Suprapubic skin (tissue), 3 donors: ENCODE measurements at regions not wholly inside any gene's neighbourhood (a gene's known extent, or its start where the extent isn't known, plus 50 kb on each side); places are given as distances from the start of the nearest gene placed in this dataset.

ENCODE experiments used
- POLR2AphosphoS5 ChIP-seq, 3 donors: sonication (generic); formaldehyde crosslinking; IDR thresholded peaks; one replicate each; pipeline ENCODE4 v1.6.1; 2017; ENCODE audit warnings: antibody characterized with exemption in 3 of 3
- TF ChIP-seq, protein P1 (sequence below), 2 donors: fragments of 200-600 bp in 1 of 2; fragments of 450-650 bp in 1 of 2; sonication (generic) in 1 of 2; IDR thresholded peaks; one replicate each; pipeline ENCODE4 v1.5.1; 2016 to 2019; ENCODE audit warnings: antibody characterized with exemption in 2 of 2, mild to moderate bottlenecking in 1 of 2, moderate library complexity in 1 of 2

DNA sequence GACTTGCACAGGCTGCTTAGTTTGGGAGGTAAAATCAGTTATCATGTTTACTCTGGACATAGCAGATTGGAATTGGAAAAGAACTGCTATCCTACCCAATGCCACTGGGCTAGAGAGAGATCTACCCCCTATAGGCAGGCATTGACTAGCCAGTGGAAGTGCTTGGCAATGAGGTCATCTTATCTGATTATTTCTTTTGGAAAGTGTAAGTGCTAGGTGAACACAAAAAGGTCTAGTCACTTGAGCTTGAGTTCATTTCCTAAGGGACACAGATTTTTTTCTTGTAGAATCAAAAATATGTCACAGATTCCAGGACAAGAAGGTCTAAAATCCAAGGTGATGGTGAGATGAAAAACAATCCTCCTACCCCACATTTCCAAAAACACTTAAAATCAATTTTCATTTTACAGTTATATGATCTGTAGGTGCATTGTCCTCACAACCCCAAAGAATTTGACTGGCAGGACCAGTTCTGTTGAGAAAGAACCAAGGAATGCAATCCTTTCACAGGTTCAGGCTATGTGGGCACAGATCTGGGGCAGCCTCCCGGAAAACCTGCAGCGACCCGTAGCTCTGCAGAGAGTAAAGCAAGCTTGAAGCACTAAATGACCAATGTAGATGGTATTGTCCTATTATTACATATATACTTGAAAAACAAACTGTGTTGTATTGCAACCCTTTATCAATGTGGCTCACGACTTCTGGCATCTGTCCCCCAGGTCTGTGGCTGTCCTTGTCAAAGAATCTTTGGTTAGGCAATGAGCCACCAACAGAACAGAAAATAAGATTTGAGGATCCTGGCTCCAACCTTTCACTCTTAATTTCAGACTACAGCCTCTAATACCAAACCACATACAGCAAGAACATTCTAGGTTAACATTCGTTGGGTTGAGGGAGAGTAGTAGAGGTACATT is 67.3 kb upstream of the ADTRP start:
- TF ChIP-seq, protein P1, sequence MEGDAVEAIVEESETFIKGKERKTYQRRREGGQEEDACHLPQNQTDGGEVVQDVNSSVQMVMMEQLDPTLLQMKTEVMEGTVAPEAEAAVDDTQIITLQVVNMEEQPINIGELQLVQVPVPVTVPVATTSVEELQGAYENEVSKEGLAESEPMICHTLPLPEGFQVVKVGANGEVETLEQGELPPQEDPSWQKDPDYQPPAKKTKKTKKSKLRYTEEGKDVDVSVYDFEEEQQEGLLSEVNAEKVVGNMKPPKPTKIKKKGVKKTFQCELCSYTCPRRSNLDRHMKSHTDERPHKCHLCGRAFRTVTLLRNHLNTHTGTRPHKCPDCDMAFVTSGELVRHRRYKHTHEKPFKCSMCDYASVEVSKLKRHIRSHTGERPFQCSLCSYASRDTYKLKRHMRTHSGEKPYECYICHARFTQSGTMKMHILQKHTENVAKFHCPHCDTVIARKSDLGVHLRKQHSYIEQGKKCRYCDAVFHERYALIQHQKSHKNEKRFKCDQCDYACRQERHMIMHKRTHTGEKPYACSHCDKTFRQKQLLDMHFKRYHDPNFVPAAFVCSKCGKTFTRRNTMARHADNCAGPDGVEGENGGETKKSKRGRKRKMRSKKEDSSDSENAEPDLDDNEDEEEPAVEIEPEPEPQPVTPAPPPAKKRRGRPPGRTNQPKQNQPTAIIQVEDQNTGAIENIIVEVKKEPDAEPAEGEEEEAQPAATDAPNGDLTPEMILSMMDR (IDR thresholded peaks at IDR 0.05): no peak
- no peak for TF ChIP-seq POLR2AphosphoS5 (IDR thresholded peaks at IDR 0.05)
